NCI-H187 (cell line): ENCODE measurements at regions not wholly inside any gene's neighbourhood (a gene's known extent, or its start where the extent isn't known, plus 50 kb on each side); places are given as distances from the start of the nearest gene placed in this dataset.
"Not testable (repeated sequence)": the region's sequence is repeated elsewhere in the genome, so short reads cannot be mapped to it uniquely, and the experiment has no call there.

Source experiments
- DNase-seq, 2 experiments: peaks; one replicate each; lab custom pipeline; 2025; lab: John Stamatoyannopoulos, UW

DNA sequence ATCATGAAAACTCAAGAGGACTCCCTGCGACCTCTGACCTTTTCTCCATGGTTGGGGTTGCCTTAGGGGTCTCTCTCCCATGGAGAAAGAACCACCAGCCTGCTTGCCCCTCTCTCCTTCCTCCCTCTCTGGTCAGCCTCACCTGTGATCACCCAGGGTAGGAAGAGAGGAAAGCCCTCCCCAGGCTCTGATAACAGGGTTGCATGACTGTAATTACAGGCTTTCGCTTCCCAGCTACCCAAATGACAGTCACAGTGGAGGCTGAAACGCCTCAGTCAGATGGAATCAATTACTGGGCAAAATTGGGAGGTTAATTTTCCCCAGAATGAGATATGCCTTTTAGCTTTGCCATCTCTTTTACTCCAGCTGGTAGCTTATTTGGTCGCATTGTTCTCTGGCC, 265.8 kb upstream of the SOX9 start:
- DNase-seq = no peak

DNA sequence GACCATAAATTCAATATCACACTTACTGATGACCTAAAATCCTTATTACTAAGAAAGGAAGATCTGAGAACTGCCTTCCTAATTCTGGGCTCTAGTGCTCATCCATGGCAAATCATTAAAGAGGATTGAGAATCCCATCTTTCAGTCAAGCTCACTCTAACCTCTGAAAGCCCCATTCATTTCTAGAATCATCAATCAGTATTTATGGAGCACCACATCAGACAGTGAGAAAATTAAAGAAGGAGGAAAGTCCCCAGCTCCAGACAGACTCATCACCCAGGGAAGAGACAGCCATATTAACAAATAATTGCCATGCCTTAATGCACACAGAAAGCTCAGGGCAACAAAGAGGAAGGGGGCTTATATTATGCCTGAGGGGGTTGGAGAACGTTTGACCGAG, 256.1 kb upstream of the SOX9 start:
- DNase-seq = no peak

DNA sequence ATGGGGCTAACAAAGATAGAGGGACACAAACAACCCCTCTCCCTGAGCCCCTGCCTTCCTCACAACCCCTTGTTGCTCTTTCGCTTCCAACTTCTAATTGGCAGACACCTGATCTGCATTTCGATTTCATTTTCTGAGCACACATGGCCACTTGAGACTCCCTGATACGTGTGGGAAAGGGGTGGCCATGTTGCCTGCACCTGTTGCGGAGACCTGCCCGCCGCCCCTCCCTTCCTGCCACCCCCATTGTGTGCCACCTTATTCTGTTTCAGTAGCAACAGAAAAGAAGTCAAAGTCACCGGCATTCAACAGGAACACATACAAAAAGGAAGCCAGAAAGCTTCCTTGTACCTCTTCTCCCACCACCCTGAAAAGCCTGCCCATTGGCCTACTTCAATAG, 254.7 kb upstream of the SOX9 start:
- DNase-seq = no peak

DNA sequence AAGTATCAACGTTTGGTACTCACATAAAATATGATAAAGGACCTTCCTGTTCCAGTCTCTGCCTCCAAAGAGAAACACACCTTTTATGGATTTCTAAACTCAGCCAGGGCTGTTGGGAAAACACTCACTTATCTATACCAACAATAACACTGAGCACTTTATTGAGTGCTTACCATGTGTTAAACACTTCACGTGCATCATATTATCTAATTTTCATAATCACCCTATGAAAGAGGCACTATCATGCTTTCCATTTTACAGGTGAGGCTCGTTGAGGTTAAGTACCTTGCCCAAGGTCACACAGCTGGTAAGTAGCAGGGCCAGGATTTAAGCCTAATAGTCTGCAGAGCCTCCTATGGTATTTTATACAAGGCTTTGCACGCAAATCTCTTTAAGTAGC, 251.5 kb upstream of the SOX9 start:
- DNase-seq = no peak

DNA sequence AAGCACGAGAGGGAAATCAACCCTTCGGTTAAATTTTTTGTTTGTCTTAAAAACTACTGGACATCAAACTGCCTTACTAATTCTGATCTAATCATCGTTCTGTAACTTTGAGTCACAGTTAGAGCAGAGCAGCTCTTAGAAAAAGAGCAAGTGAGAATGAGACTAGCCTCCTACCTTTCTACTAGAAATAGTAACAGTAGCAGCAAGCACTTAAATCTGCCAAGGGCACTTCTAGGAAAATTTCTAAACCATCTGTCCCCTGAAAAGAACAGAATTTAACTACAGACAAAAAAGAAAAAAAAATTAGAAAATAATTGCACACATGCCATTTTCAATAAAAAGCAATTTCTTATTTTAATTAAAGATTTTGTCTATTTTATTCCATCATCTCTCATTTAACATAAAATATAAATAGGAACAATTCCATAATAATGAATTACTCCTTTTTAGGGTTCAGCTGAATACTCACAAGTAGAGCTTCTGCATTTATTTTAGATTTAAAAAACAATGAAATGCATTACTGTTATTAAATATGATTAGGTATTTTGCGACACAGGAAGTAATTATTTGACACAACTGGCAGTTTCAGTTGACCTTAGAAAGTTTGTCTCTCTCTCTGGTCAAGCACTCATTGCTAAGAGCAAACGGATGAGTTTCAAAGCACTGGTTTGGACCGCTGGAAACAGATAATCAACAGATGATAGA, 250.8 kb upstream of the SOX9 start:
- no peak for DNase-seq

DNA sequence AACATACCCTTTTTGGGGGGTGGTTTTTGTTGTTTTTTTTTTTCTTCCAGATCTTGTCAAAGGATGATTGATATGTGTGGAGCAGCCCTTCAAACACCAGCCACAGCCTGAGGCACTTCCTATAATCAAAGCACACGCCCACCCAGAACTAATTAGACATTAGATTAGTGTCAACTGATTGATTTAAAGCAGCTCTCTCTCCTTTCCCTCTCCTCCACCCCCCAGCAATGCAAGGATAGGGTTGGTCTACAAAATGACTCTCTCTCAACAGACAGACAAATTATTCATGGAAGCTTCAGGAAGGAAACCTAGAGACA, 250.3 kb upstream of the SOX9 start:
- no peak for DNase-seq

DNA sequence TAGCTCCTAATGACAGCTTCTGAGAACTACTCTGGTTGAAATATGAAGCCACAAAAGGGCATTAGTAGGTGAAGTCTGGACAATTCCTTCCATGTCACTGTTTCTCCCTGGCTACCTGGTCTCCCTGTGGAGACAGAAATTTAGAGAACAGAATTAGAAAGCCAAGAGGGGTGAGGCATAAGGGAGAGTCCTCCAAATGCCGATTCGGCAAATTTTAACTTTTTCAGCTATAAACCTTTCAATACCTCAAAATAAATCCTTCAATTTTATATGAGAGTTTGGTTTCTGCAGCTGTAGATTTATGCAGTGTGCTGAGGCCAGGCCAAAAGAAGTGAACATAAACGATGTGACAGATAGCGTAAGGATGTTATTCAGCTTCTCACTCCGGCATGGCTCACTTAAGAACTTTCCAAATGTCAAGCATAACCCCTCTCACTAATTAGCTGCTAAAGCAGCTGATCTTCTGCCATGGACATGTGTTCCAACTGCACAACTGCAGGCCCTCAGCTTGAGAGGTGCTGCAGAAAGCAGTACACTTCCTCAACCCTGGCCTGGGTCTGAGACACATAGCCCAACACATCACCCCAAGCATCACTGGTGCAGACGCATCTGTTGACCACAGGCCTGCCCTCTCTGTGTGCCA, 247.9 kb upstream of the SOX9 start:
- DNase-seq = no peak

DNA sequence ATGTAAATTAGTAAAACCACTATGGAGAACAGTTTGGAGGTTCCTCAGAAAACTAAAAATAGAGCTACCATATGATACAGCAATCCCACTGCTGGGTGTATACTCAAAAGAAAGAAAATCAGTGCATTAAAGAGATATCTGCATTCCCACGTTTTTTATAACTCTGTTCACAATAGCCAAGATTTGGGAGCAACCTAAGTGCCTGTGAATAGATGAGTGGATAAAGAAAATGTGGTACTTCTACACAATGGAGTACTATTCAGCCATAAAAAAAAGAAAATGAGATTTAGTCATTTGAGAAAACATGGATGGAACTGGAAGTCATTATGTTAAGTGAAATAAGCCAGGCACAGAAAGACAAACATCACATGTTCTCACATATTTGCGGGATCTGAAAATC, 246.0 kb upstream of the SOX9 start:
- not testable (repeated sequence) for DNase-seq

DNA sequence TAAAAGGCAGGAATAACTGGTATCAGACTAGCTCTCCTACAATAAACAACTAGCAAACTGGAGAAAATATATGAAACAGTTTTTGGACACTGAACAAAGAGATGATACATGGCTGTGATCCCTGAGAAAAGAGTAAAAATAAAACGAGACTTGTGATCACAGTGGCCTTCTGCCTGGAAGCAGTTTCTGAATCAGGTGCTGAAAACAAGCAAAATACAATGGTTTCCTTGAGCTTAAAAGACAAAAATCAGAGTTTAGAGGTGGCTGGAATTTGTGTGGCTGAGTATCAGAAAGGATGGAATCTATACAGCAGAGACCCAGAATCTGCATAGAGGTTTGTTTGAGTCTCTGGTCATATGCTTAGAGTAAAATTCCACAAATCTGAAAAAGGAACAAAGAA, 242.5 kb upstream of the SOX9 start:
- no peak for DNase-seq

DNA sequence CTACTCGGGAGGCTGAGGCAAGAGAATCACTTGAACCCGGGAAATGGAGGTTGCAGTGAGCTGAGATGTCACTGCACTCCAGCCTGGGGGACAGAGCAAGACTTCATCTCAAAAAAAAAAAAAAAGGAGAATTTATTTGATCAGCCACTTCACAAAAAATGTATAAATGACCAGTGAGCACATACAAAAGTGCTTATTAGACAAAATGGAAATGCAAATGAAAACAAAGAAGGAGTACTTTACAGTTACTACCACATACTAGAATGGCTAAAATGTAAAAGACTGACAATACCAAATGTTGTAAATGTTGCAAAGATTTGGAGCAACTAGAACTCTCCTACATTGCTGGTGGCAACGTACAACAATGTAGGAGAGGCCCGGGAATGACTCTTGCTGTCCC, 241.8 kb upstream of the SOX9 start:
- DNase-seq = no peak

DNA sequence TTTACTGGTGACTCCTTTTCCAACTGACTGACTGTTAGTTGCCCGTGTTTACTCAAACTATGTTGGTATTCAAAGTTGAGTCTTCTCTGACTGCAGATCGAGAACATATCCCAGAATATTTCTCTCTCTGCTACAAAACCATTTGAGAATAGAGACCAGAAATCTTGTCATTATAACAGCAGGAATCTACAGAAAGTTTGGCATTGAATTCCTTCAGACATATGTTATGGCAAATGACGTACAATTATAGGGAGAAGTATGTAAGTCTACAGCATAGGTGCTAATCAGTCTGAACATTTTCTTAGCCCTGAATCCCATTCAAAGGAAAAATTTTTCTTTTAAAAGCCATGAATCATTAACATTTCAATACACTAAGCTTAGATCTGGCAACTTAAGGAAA, 239.8 kb upstream of the SOX9 start:
- no peak for DNase-seq

DNA sequence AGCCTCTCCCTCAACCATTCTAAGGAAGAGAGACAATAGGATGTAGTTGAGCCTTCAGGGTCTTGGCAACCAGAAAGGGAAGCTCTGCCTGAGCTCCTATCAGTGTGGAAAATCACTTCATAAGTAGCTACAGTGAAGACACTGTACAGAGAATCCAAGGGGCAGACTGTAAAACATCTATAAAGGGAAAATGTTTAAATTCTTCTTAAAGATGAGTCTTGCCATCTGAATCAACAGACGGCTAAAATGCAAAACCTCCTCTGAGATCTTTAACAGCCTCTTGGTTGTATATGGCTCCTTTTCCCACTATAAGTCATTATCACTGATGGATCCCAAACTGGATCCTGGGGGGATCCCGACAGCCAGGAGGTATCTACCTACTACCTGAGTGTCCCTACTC, 239.2 kb upstream of the SOX9 start:
- no peak for DNase-seq

DNA sequence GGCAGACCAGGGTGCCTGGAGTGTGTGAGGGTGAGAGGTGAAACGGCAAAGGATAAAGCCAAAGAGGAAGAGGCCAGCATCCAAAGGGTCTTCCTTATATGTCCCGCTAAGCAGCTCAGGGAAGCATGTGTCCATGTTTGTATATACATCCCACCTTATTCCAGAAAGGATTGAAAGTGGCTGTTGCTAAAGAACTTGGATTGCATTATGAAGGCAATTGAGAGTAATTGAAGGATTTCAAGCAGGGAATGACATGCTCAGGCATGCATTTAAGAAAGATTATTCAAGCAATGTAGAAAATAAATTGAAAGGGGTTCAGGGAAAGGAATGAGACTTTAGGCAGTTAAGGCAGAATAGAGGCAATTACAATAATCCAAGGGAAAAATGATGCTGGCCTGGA, 237.6 kb upstream of the SOX9 start:
- DNase-seq = no peak

DNA sequence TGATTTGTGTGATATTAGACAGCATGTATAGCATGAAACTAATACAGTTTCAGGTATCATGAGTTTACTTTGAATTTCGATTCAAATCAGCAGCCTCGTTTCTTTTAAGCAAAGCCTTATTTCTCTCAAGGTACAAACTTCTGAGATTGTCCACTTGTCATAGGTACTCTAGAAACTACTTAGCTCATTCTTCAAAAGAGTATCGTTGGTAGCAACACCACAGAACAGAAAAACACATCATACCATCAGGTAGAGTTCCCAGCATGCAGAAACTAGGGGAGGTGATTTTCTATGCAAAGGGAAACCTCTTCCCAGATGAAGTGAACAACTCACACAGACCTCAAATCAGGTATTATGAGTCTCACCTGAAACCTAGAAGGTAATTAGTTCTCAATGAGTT, 237.0 kb upstream of the SOX9 start:
- DNase-seq = no peak

DNA sequence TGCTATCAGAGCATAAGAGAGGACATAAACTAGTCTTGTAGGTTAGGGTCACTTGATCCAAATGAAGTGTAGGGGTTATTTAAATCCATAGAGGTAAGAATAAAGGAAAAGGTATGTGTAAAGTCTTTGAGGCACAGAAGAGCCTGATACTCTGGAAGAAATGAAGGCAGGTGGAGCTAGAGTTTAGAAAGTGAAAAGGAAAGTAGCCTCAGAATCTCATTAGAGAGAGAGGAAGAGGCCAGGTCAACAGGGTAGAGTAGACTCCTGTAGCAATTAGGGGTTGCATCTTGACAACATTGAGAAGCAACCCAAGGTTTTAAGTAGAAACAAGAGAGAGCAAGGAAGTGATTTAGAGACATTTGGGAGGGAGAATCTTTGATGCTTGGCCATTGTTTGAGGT, 235.2 kb upstream of the SOX9 start:
- DNase-seq = no peak

DNA sequence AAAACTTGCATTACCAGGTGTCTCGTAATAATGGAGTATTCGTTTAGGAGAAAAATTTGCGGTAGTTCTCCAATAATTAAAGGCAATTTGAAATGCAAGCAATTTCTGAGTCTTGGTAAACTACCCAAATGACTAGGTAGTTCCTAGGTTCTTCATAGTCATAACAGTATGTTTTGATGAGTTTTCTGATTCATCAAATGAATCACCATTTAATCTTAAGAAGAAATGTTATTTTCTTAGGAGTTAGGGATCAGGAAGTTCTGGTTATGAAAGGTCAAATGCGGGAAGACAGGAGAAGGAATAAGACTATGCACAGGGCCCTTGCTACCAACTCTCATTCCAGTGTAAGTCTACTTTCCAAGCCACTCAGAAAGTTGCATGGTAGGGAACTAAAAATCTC, 221.5 kb upstream of the SOX9 start:
- DNase-seq = no peak

DNA sequence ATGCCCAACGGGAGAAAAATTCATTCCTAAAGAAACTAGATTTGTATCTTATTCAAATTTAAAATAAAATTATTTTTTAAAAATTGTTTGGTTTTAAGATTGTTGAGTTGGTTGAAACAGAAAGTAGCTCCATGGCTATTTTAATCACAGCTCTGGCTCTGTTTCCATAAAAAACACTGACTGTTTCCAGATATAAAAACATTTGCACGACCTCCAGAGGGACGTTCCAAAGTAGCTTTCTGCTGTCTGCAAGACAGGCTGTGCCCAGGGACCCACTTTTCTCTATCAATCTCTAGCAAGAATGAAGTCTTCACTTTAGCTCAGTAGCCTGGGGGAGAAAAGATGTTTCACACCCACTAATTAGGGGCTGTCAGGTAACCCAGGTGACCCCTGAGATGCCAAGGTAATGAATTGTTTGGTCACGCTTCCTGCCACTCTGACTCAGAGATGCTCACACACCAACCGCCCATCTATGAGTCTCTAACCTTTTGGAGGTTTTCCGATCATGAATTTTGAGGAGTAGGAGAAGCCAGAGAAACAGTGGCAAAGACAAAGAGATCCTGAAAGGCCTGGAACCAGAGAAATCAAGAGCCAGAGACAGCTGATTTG, 220.1 kb upstream of the SOX9 start:
- no peak for DNase-seq

DNA sequence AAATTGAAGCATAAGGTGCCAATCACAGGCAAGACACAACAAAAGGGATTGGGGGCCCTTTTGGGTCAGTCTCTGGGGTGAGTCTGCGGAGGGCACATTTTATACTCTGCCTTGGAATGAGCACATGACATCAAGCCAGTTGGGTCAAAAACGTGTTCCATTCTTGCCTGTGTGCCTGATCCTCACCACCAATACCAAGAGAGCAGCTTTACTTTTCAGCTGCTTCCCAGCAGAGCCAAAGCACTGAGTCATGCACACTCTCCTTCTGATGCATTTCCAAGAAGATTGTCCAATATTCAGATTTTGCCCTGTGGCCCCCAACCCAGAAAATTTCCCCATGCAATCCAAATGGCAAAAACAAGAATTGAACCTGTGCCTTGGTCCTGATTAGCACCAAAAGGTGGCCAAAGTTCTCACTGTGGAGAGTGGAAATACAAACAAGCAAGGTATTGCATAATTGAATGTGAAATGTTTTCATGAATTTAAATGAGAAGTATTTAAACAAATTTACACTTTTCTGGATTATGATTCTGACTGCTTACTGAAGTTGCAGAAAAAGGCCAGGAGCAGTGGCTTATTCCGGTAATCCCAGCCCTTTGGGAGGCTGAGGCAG, 217.8 kb upstream of the SOX9 start:
- DNase-seq = no peak

DNA sequence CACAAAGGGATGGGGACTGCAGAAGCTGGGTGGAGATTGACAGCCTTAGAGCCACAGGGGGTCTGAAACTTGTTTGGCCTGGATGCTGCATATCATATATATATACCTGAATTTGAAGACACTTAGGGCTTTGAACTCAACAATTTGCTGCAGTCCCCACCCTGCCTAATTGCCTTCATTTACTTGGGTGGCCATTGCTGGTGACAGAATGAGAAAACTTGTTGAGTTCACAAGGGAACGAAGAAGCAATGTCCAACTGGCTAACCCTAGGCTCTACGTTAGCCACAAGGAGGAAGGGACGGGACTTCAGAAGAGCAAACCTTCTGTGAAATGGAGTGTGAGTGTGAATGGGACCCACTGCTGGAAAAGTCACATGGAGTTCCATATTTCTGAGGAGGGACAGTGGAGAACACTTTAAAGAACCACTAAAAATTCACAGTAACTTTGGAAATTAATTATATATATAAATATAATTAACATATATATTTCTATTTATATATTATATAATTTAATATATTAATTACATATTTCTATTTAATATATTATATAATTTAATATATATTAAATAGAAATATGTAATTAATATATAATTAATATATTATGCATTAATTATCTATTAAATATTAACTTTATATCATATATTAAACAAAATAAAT, 215.3 kb upstream of the SOX9 start:
- no peak for DNase-seq

DNA sequence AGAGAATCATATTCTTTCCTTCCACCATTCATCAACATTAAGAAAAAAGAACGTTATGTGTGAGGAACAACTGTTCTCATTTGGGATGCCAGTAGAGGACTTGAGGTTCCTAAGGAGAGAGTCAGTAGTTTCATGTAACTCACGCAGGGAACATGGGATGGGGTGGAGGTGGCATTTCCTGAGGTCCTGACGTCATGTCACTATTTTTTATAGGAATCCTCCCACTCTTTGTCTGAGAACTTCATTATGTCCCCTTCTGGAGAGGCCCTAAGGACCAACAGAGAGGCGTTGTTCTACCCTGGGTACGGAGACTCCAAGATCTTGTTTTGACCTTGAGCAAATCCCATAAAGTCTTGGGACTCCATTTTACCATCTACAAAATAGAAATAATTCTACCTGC, 211.7 kb upstream of the SOX9 start:
- no peak for DNase-seq

DNA sequence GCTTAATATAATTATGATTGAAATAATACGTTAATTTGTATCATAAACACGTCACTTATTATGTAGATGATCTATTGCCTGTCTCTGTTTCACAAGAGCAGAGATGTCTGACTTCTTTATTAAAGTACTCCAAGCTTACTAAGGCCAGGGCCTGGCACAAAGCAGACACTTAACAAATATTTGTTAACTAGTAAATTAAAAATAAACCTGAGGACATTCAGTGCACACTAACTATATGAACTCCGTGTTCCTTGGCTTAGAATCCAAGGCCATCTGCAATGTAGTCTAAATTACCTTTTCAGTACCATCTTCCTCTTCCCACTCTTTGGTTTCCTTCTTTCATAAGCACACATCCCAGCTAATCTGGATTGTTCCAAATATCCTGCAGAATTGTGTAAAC, 210.8 kb upstream of the SOX9 start:
- DNase-seq = no peak

DNA sequence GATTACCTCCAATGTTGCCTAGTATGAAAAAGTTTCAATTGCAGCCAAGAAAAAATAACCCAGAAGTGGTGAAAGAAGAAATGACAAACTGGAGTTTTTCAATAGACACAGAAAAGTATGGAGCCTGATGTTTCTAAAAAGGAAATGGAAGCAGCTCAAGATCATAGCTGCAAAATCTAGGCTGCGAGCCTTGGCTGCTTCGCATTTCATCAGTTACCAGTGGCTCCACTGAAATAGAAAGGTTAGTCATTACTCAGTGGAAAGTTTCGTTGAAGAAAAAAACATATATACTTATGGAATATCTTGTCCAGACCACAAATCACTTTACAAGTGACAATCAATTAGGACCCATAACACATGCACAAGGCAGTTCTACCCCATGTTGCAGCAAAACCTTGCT, 206.8 kb upstream of the SOX9 start:
- DNase-seq = no peak

DNA sequence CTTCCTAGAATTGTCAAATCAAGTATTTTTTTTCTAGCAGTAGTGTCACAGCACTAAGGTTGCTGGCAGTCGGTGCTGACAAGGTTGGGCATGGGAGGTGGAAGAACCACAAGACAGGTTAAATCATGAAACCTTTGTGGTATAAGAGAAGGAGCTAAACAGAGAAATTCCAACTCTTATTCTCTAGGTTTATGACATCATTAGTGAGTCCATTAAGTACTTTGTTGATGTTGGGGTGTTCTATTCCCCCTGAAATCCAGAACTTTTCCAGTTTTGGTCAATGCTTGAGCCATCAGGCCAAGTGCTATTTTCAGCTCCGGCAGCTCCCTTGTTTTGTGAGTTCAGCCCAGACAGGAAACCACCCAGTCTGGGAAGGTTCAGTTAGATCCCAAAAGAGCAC, 206.0 kb upstream of the SOX9 start:
- no peak for DNase-seq
